Mucosa of stomach (tissue), 1 donor: ENCODE measurements at regions not wholly inside any gene's neighbourhood (a gene's known extent, or its start where the extent isn't known, plus 50 kb on each side); places are given as distances from the start of the nearest gene placed in this dataset.
"Not testable (repeated sequence)": the region's sequence is repeated elsewhere in the genome, so short reads cannot be mapped to it uniquely, and the experiment has no call there.

Experiments used
- H3K27me3 ChIP-seq: one replicate; pipeline ENCODE4 v1.7.0; 2013; ENCODE audit warnings: mild to moderate bottlenecking, low read length; ENCODE audit not compliant: control insufficient read depth, insufficient read depth
- H3K36me3 ChIP-seq: one replicate; pipeline ENCODE4 v1.7.0; 2013; ENCODE audit warnings: low read length; ENCODE audit not compliant: control insufficient read depth, insufficient read depth
- H3K4me1 ChIP-seq: one replicate; pipeline ENCODE4 v1.7.0; 2013; ENCODE audit warnings: mild to moderate bottlenecking, low read length; ENCODE audit not compliant: control insufficient read depth, insufficient read depth
- H3K4me3 ChIP-seq: one replicate; pipeline ENCODE4 v1.7.0; 2013; ENCODE audit warnings: low read length
- H3K9ac ChIP-seq: one replicate; pipeline ENCODE4 v1.7.0; 2013; ENCODE audit warnings: mild to moderate bottlenecking, low read length, moderate library complexity
- H3K9me3 ChIP-seq: one replicate; pipeline ENCODE4 v1.7.0; 2013; ENCODE audit warnings: mild to moderate bottlenecking, low read length, moderate library complexity; ENCODE audit not compliant: control insufficient read depth
- donor health status: Pancreatic carcinoma.

DNA sequence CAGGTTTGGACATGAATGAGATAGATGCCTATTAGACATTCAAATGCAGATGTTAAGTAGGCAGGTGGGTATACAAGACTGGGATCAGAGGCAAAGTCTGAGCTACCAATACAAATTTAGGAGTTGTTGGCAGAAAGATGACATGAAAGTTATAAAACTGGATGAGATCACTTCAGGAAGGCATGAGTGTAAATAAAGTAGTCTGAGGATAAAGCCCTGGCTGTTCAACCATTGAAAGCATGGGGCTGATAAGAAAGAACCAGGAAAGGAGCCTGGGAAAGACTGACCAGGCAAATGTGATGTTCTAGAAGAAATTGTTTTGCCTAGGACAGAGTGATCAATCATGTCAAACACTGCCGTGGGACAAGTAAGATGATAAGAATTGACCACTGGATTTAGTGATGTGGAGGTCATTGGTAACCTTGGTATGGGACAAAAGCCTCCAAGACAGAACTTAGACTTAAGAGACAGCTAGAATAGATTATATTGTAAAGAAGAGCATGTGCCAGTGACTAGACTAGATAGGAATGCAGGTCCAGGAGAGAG is 98.5 kb downstream of the EHF start:
- H3K9me3 ChIP-seq, result no peaks in the 10 kb centered on the region
- H3K27me3 ChIP-seq, result no peaks in the 10 kb centered on the region
- no peaks in the 10 kb centered on the region for H3K36me3 ChIP-seq
- no peak overlapping the region for H3K9ac ChIP-seq
- no peak overlapping the region for H3K4me3 ChIP-seq
- H3K4me1 ChIP-seq, result no peaks in the 10 kb centered on the region

DNA sequence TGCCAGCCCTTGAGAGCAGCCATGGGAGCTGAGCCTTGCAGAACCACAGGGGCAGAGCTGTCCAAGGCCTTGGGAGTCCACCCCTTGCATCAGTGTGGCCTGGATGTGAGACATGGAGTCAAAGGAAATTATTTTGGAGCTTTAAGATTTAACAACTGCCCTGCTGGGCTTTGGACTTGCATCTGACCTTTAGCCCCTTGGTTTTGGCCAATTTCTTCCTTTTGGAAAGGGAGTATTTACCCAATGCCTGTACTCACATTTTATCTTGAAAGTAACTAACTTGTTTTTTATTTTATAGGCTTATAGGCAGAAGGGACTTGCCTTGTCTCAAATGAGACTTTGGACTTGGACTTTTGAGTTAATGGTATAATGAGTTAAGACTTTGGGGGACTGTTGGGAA is 92.7 kb downstream of the EHF start:
- not testable (repeated sequence) for H3K4me3 ChIP-seq, H3K9ac ChIP-seq, H3K9me3 ChIP-seq, H3K27me3 ChIP-seq, H3K36me3 ChIP-seq, H3K4me1 ChIP-seq
